ENCODE measurements at regions not wholly inside any gene's neighbourhood (a gene's known extent, or its start where the extent isn't known, plus 50 kb on each side); places are given as distances from the start of the nearest gene placed in this dataset.

- Histone ChIP-seq H4K8ac (replicated peaks; ENCODE audit: insufficient read length, low read depth, low read length) (no peak overlapping the region), H3K27me3 (ENCODE audit: insufficient read depth, low read length) (no peaks in the 10 kb centered on the region), H3T11ph (ENCODE audit: low read length) (no peak overlapping the region), H2BK20ac (ENCODE audit: low read depth, low read length, poor library complexity, severe bottlenecking) (no peak overlapping the region), H3K4me2 (ENCODE audit: insufficient read depth, insufficient read length, low read length) (no peak overlapping the region), H3K23me2 (ENCODE audit: insufficient read length, low read depth, low read length, poor library complexity, severe bottlenecking) (no peaks in the 10 kb centered on the region), H2BK15ac (ENCODE audit: low read depth, low read length) (no peak overlapping the region), H4K5ac (ENCODE audit: insufficient read length, low read depth, low read length) (no peak overlapping the region), H3K23ac (ENCODE audit: insufficient read length, low read depth, low read length) (no peak overlapping the region), H3K18ac (ENCODE audit: insufficient read length, low read depth, low read length) (no peak overlapping the region), H4K20me1 (ENCODE audit: control insufficient read depth, insufficient read depth, insufficient read length) (no peaks in the 10 kb centered on the region), H3K9ac (ENCODE audit: extremely low read depth, insufficient read length, low read length) (no peak overlapping the region), H3K79me1 (ENCODE audit: insufficient read depth, low read depth, low read length, poor library complexity, severe bottlenecking) (no peaks in the 10 kb centered on the region), H3K14ac (ENCODE audit: insufficient read depth, low read length) (no peak overlapping the region), H3K79me2 (ENCODE audit: insufficient read depth, low read length) (no peaks in the 10 kb centered on the region), H3K56ac (ENCODE audit: insufficient read length, low read depth, low read length) (no peak overlapping the region), H3K27ac (ENCODE audit: insufficient read length, low read depth, low read length) (no peak overlapping the region), H3K9me3 (ENCODE audit: control insufficient read depth, low read depth, low read length) (no peaks in the 10 kb centered on the region), H4K91ac (ENCODE audit: insufficient read length, low read depth, low read length) (no peak overlapping the region), H2BK120ac (ENCODE audit: low read depth, low read length, poor library complexity, severe bottlenecking) (no peak overlapping the region), H3K4ac (ENCODE audit: low read depth, low read length) (no peak overlapping the region), H2BK5ac (ENCODE audit: insufficient read length, low read length) (no peak overlapping the region), H2AK5ac (ENCODE audit: insufficient read length, low read length) (no peak overlapping the region), H3K4me1 (ENCODE audit: insufficient read depth, low read length) (no peaks in the 10 kb centered on the region), H2BK12ac (ENCODE audit: insufficient read length, low read depth, low read length) (no peak overlapping the region), H2AFZ (ENCODE audit: low read length) (no peak overlapping the region)
- no peak for DNase-seq
- no peak overlapping the region for H3K27ac Mint-ChIP-seq
- no peaks in the 10 kb centered on the region for H3K36me3 Mint-ChIP-seq (ENCODE audit: insufficient read depth in 1 of 3, low read depth in 3 of 3)
- H3K27me3 Mint-ChIP-seq (ENCODE audit: low read depth) = no peaks in the 10 kb centered on the region; the same call in 1 of the 2 replicates
- peaks cover 4 to 6% of the 10 kb centered on the region in 2 experiments; a peak in 3 of 4 replicates for H3K4me1 Mint-ChIP-seq
- H3K9me3 Mint-ChIP-seq = no peaks in the 10 kb centered on the region
- WGBS (ENCODE audit: extremely low coverage, insufficient read length, low lambda C conversion rate) = no CpG with 5 or more reads among the region's 2 CpGs
- no peak overlapping the region for H3K4me3 Mint-ChIP-seq
- no peak for TF ChIP-seq CTCF (conservative IDR thresholded peaks at IDR 0.05)
Measured at GRCh38 chr18:64337018-64337417, 188.1 kb upstream of the LINC00305 start.
